CD4-positive, alpha-beta T cell (primary cell): ENCODE measurements at regions not wholly inside any gene's neighbourhood (a gene's known extent, or its start where the extent isn't known, plus 50 kb on each side); places are given as distances from the start of the nearest gene placed in this dataset.

Experiments used
- ATAC-seq: fragments of 200-7000 bp; cut with Tn5 transposase; one replicate; pipeline ENCODE4 v1.10.0; 2022; ENCODE audit warnings: mild to moderate bottlenecking; ENCODE audit not compliant: poor library complexity
- CTCF ChIA-PET: fragments of 350-600 bp; sonication (Branson Sonifier 250); formaldehyde crosslinking; loops from one replicate; lab custom pipeline; 2021; ENCODE audit warnings: antibody characterized with exemption, inconsistent platforms; lab: Charles Lee
- POLR2A ChIA-PET: fragments of 350-600 bp; sonication (Branson Sonifier 250); formaldehyde crosslinking; loops from one replicate; lab custom pipeline; 2021; ENCODE audit warnings: antibody characterized with exemption, inconsistent platforms; lab: Charles Lee
- DNase-seq, 14 experiments: peaks; one replicate each; pipeline ENCODE4 v3.0.0-alpha.2; 2013 to 2020; ENCODE audit warnings: mixed read lengths in 2 of 14
- H3K27ac ChIP-seq, 2 donors: one replicate each; pipeline versions ENCODE4 v1.5.1 to v1.7.0; 2013; ENCODE audit warnings: low read length in 2 of 2, low read depth in 1 of 2, mild to moderate bottlenecking in 1 of 2
- H3K27me3 ChIP-seq, 2 experiments: 1 replicate in 1 of 2; 2 replicates in 1 of 2; pipeline versions ENCODE4 v1.6.1 to v1.7.0; 2013; ENCODE audit warnings: low read length in 2 of 2, control low read depth in 1 of 2, mild to moderate bottlenecking in 1 of 2, moderate library complexity in 1 of 2; ENCODE audit not compliant: insufficient read depth in 2 of 2, control insufficient read depth in 1 of 2
- H3K36me3 ChIP-seq: one replicate; pipeline ENCODE4 v1.6.1; 2013; ENCODE audit warnings: low read length, control low read depth; ENCODE audit not compliant: insufficient read depth
- H3K4me1 ChIP-seq: one replicate; pipeline ENCODE4 v1.6.1; 2013; ENCODE audit warnings: low read length, control low read depth; ENCODE audit not compliant: insufficient read depth
- H3K4me3 ChIP-seq: one replicate; pipeline ENCODE4 v1.5.1; 2013; ENCODE audit warnings: mild to moderate bottlenecking, low read length, moderate library complexity
- H3K9me3 ChIP-seq, 2 experiments: 1 replicate in 1 of 2; 2 replicates in 1 of 2; pipeline versions ENCODE4 v1.6.1 to v1.7.0; 2013; ENCODE audit warnings: low read length in 2 of 2, mild to moderate bottlenecking in 2 of 2, control low read depth in 1 of 2, moderate library complexity in 1 of 2; ENCODE audit not compliant: control insufficient read depth in 1 of 2, insufficient read depth in 1 of 2
- H3K27ac Mint-ChIP-seq: one replicate; pipeline ENCODE4 v1.8.0; 2020; ENCODE audit warnings: mixed read lengths
- H3K27me3 Mint-ChIP-seq: one replicate; pipeline ENCODE4 v1.8.0; 2021; ENCODE audit warnings: mixed read lengths
- H3K36me3 Mint-ChIP-seq: one replicate; pipeline ENCODE4 v1.8.0; 2021; ENCODE audit warnings: low read depth, mixed read lengths
- H3K4me1 Mint-ChIP-seq: one replicate; pipeline ENCODE4 v1.8.0; 2021; ENCODE audit warnings: low read depth, mixed read lengths
- H3K4me3 Mint-ChIP-seq: one replicate; pipeline ENCODE4 v1.8.0; 2020; ENCODE audit warnings: mild to moderate bottlenecking, mixed read lengths
- H3K9me3 Mint-ChIP-seq: one replicate; pipeline ENCODE4 v1.8.0; 2020; ENCODE audit warnings: mixed read lengths
- CTCF ChIP-seq: fragments of 200-600 bp; IDR thresholded peaks from one replicate; pipeline ENCODE4 v1.8.0; 2022; ENCODE audit warnings: antibody characterized with exemption, mild to moderate bottlenecking
- intact Hi-C, 2 experiments: fragments of 100-400 bp; cut with DNase I in 1 of 2; cut with micrococcal nuclease in 1 of 2; formaldehyde crosslinking; loops; one replicate each; pipeline versions ENCODE4 v1.15.1 to v1.9.0; 2023 to 2025; cut with DNase I, micrococcal nuclease

GRCh38 chr6:169406804-169407203 lies 153.2 kb upstream of the THBS2 start:
- Mint-ChIP-seq H3K36me3 (no peaks in the 10 kb centered on the region), H3K9me3 (no peaks in the 10 kb centered on the region), H3K27ac (no peak overlapping the region), H3K27me3 (peaks cover 11% of the 10 kb centered on the region), H3K4me1 (no peaks in the 10 kb centered on the region), H3K4me3 (no peak overlapping the region)
- ChIA-PET POLR2A (no interaction called here), CTCF (no interaction called here)
- TF ChIP-seq CTCF, result no peak
- ATAC-seq (no peak), DNase-seq (no peak)
- Histone ChIP-seq H3K9me3 (peaks cover 0 to 4% of the 10 kb centered on the region in 2 experiments), H3K36me3 (no peaks in the 10 kb centered on the region), H3K27ac (no peak overlapping the region), H3K27me3 (no peaks in the 10 kb centered on the region), H3K4me3 (no peak overlapping the region), H3K4me1 (no peaks in the 10 kb centered on the region)
- intact Hi-C loops, result no loop called here

GRCh38 chr6:169406034-169406433 lies 152.4 kb upstream of the THBS2 start:
- no peak for TF ChIP-seq CTCF
- Histone ChIP-seq H3K36me3 (no peaks in the 10 kb centered on the region), H3K9me3 (no peaks in the 10 kb centered on the region), H3K4me1 (no peaks in the 10 kb centered on the region), H3K4me3 (no peak overlapping the region), H3K27ac (no peak overlapping the region), H3K27me3 (no peaks in the 10 kb centered on the region)
- ChIA-PET CTCF (no interaction called here), POLR2A (no interaction called here)
- intact Hi-C loops, result no loop called here
- no peaks in the 10 kb centered on the region for H3K36me3 Mint-ChIP-seq
- no peak overlapping the region for H3K27ac Mint-ChIP-seq
- no peak overlapping the region for H3K4me3 Mint-ChIP-seq
- peaks cover 11% of the 10 kb centered on the region for H3K27me3 Mint-ChIP-seq
- no peaks in the 10 kb centered on the region for H3K4me1 Mint-ChIP-seq
- no peak for DNase-seq
- ATAC-seq, result no peak
- no peaks in the 10 kb centered on the region for H3K9me3 Mint-ChIP-seq

DNA sequence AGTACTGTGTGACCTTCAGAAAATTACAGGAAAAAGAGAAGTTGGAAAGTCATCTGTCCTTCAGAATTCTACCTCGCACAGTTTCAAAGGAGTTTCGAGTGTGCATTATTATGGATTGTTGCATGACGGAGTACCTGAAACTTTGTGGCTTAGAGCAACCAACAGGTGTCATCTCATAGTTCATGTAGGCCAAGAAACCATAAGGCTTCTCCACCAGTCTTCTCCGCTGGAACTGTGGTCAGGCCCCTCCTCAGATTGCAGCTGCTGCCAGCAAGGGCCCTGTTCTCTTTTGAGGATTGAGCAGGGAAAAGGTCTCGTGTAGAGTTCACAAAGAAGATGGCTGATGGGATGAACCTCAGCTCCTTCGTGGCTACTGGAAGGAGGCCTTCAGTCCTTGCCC lies 151.2 kb upstream of the THBS2 start:
- H3K4me1 ChIP-seq, result no peaks in the 10 kb centered on the region
- H3K9me3 ChIP-seq, result no peaks in the 10 kb centered on the region
- no peaks in the 10 kb centered on the region for H3K9me3 Mint-ChIP-seq
- intact Hi-C loops, result no loop called here
- no peaks in the 10 kb centered on the region for H3K4me1 Mint-ChIP-seq
- no peak for TF ChIP-seq CTCF
- no peak for ATAC-seq
- H3K4me3 Mint-ChIP-seq, result no peak overlapping the region
- H3K4me3 ChIP-seq, result no peak overlapping the region
- no peak overlapping the region for H3K27ac ChIP-seq
- H3K27me3 Mint-ChIP-seq, result peaks cover 7% of the 10 kb centered on the region
- ChIA-PET CTCF (no interaction called here), POLR2A (no interaction called here)
- H3K36me3 Mint-ChIP-seq, result no peaks in the 10 kb centered on the region
- H3K27me3 ChIP-seq, result no peaks in the 10 kb centered on the region
- DNase-seq, result no peak
- H3K36me3 ChIP-seq, result no peaks in the 10 kb centered on the region
- H3K27ac Mint-ChIP-seq, result no peak overlapping the region
